ENCODE measurements at regions not wholly inside any gene's neighbourhood (a gene's known extent, or its start where the extent isn't known, plus 50 kb on each side); places are given as distances from the start of the nearest gene placed in this dataset.
"Not testable (repeated sequence)": the region's sequence is repeated elsewhere in the genome, so short reads cannot be mapped to it uniquely, and the experiment has no call there.

DNA sequence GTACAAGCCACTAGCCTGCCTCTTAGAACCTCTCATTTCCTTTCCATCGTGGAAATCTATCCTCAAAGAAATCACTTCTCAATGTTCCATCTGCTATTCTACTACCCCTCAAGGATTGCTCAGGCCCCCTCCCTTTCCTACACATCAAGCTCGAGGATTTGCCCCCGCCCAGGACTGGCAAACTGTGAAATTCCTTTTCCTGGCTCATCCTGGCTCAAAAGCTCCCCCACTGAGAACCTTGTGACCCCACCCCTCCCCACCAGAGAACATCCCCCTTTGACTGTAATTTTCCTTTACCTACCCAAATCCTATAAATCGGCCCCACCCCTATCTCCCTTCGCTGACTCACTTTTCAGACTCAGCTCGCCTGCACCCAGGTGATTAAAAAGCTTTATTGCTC lies 1103.3 kb upstream of the FAM98A start:
- TF ChIP-seq, protein P1, sequence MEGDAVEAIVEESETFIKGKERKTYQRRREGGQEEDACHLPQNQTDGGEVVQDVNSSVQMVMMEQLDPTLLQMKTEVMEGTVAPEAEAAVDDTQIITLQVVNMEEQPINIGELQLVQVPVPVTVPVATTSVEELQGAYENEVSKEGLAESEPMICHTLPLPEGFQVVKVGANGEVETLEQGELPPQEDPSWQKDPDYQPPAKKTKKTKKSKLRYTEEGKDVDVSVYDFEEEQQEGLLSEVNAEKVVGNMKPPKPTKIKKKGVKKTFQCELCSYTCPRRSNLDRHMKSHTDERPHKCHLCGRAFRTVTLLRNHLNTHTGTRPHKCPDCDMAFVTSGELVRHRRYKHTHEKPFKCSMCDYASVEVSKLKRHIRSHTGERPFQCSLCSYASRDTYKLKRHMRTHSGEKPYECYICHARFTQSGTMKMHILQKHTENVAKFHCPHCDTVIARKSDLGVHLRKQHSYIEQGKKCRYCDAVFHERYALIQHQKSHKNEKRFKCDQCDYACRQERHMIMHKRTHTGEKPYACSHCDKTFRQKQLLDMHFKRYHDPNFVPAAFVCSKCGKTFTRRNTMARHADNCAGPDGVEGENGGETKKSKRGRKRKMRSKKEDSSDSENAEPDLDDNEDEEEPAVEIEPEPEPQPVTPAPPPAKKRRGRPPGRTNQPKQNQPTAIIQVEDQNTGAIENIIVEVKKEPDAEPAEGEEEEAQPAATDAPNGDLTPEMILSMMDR (IDR thresholded peaks at IDR 0.05), result not testable (repeated sequence)
- not testable (repeated sequence) for TF ChIP-seq POLR2A (IDR thresholded peaks at IDR 0.05)

Data from uterus (tissue), 2 donors.